ENCODE measurements at regions not wholly inside any gene's neighbourhood (a gene's known extent, or its start where the extent isn't known, plus 50 kb on each side); places are given as distances from the start of the nearest gene placed in this dataset.

GRCh38 chr3:94481226-94481898, 418.5 kb downstream of the NSUN3 start:
- TF ChIP-seq CTCF (conservative IDR thresholded peaks at IDR 0.05; ENCODE audit: low read depth, low read length) (no peak), EZH2 (IDR thresholded peaks at IDR 0.05; ENCODE audit: borderline replicate concordance, low read depth, low read length, poor library complexity, severe bottlenecking) (no peak)

All from A673 (cell line).